Stimulated activated CD4-positive, alpha-beta T cell treated with anti-CD3 and anti-CD28 coated beads, Interleukin-15, amount 100 ng/mL, for 48 hours (primary cell): ENCODE measurements at regions not wholly inside any gene's neighbourhood (a gene's known extent, or its start where the extent isn't known, plus 50 kb on each side); places are given as distances from the start of the nearest gene placed in this dataset.

Experiments used
- DNase-seq, 2 donors: peaks; one replicate each; pipeline ENCODE4 v3.0.0-alpha.2; 2020; ENCODE audit warnings: low read depth in 2 of 2

DNA sequence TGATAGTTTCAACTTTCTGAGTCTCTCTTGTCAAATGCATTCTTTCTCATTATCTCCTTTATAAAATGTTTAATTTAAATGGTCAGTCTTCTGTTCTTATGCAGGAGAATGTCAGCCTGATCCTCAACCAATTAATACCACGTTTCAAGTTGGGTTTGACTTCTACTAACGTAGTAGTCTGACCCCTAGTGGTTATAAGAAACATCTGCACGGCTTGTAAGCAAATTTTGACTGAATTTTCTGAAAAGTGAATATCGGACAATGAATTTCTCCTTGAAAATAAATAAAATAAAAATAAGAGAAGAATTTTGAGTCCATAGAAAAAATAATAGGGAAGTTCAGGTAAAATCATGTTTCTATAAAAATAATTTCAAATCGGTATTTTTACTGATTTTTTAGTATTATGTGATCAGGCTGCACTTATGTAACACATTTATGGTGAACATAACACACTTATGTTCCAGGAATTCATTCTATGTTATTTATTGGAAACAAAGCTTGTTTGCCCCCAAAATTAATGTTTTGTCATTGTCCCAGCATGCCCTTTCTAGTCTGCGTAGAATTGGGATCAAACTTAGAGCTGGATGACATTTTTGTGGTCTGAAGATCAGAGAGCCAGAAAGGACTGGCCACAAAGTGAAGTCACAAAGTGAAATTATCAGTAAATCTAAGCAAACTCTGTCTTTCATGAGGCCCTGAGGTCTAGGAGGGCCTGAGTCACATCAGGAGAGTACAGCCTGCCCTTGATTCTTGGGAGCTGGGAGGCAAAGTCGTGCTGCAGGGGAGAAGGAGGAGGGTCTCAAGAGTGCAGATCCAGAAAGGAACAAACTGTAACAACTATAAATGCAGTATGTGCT, 101.2 kb upstream of the STXBP6 start:
- no peak for DNase-seq

DNA sequence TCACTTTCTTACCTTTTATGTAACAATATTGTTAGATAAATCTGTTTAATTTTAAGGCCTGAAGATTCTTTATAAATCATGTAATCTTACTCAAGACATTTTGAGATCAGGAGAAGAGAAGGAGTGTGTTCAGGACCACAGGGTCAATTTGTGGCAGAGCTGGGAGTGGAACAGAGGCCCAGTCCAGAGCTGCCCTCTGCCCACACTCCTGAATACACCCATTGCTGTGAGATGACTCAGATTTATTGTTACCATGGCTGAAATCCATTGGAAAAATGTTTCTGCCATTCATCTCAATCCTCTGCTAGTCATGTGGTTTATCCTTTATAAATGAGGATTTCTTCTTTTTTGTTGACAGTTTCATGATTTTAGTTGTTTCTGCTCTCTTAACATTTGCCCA, 100.5 kb upstream of the STXBP6 start:
- DNase-seq: no peak

DNA sequence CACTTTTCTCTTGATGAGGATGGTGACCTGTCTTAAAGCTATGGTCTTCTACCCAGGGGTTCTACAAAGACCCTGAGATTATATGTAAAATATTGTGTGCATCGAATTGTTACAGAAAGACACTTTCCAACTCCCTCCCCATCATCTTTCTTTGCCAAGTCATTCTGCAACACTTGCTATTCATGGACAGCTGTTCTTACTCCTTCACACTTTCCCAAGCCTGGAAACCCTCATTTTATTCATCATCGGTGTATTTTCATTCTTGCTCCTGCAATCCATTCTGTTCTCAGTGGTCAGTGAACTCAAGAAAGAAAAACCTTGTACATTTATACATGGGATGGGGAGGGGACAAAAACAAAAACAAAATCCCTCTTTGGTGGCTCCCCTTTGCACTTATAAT, 90.5 kb upstream of the STXBP6 start:
- no peak for DNase-seq

DNA sequence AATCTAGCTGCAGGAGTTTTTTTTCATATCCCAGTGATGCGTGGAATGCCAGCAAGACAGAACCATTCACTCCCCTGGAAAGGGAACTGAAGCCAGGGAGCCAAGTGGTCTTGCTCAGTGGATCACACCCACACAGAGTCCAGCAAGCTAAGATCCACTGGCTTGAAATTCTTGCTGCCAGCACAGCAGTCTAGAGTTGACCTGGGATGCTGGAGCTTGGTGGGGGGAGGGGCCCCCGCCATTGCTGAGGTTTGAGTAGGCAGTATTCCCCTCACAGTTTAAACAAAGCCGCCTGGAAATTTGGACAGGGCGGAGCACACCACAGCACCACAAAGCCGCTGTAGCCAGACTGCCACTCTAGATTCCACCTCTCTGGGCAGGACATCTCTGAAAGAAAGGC, 86.9 kb upstream of the STXBP6 start:
- no peak for DNase-seq

DNA sequence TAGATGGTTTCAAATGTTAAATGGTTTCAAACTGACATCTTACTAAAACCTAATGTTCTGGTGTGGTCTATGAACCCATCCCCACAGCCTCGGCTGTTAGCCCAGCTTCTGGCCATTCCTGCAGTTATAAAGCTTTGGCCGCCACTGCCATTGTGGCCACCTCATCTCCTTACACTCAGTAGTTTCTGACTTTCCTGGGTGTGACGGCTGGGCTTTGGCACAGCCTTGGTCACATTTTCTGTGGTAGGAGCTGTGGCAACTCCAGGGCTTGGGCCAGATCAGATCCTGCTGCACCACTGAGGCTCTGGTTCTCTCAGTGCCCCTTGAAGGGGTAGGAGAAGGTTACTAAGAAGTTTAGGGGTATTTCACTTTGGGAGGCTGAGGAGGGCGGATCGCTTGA, 84.2 kb upstream of the STXBP6 start:
- DNase-seq: no peak

DNA sequence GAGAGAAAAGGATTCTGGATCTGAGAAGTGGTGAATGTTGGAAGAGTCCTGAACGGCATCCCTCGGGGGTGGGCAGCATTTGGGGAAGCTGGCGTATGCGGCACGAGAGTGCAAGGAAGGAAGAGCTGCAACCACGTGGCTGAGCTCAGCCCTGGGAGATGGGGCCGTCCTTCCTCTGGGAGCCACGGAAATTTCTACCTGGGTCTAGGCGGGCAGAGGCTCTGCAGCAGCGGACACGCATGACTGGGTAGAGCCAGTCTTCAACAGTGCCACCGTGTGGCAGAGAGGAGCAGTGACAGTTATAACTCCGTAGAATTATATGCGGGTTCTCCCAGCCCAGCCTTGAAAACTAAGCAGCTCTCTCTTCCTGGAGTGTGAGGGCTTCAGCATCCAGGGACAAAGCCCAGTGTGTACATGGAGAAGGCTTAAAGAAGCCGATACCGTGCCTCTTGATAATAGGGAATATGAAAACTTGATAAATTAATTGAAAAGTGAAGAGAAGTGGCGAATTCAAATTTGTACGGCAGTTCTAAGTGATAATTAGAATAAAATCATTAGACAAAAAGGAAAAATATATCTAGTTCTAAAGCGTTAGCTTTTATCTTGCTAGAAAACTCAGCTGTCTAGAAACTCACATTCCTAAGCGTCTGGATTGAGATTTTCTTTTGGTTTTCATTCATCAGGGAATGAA, 82.9 kb upstream of the STXBP6 start:
- DNase-seq: peak; percentile 5 to 19

DNA sequence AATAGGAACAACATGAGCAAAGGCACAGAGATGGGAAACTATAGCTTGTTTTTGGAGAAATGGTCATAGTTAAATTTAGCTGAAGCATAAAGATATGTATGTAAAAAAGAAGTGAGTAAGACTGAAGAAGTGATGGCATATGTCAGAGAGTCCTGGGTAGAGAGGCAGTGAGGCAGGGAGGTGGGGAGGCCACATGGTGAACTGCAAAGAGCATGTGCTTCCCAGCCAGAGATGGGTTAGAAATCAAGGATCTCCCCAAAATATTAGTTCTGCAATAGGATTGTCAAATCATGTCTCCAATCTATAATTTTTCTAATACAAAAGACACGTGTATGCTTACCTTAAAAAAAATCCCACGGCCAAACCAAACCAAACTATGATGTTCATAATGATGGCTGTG, 82.1 kb upstream of the STXBP6 start:
- no peak for DNase-seq

DNA sequence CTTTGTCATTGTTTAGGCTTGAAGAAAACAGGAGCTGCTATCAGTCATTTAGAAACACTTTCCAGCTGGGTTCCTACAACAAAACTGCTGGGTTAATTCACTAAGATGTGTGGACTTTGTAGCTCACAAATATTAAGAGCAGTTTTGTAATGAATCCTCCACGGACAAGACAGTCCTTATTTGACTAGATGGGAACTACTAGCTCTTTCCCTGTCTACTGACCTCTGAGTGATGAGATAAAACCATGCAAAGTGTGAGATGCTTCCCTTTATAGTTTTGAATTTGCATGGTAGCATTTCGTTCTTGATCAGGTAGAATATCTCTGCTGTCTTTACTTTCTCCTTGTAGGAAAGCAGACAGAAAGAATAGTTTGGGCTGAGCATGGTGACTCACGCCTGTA, 72.9 kb upstream of the STXBP6 start:
- no peak for DNase-seq

DNA sequence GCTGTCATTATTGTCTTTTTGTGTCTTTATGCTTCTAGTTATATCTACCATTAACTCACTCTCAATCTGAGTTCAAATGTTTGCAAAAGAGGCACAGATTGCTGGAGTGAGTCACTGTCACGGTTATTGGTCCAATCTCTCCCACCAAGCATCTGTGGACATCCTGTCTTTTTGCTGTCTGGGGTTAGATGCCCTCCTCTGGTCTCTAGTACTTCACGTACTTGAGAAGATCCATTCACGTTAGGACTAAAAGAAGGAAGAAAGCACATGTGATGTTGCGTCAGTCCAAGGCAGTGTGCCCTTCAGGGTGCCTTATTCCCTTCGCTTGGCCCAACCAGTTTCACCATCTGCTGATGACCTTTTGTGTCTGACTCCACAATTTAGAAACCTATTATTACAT, 72.3 kb upstream of the STXBP6 start:
- DNase-seq: no peak

DNA sequence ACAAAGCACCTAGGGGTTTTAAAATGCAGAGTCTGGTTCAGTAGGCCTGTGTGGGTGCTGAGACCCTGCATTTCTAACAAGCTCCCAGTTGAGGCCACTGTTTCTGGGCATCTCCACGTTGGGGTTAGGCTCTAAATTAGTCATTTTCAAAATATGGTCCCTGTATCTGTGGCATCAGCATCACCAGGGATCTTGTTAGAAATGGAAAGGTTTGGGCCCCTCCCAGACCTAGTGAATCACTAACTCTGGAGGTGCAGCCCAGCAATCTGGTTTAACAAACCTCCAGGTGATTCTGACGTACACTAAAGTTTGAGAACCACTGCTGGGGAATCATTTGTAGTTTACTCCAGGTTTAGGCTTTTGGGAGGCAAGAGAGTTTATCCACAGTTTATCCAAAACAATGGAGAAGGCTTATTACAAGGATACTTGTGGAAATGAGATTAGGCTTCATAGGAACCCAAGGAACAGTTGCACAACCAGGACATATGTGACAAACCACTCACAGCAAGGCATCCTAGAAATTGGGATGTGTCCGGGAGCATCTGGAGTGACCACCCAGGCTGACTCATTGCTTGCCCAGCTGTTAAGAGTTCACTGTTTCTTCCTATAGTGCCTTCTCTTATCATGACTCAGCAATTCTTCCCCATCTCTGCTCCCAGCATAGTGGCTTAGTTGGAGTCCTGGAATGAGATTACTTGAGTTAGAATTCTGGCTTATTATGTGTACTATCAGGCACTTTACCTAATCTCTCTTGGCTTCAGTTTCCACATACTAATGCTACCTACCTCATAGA, 71.6 kb upstream of the STXBP6 start:
- no peak for DNase-seq

DNA sequence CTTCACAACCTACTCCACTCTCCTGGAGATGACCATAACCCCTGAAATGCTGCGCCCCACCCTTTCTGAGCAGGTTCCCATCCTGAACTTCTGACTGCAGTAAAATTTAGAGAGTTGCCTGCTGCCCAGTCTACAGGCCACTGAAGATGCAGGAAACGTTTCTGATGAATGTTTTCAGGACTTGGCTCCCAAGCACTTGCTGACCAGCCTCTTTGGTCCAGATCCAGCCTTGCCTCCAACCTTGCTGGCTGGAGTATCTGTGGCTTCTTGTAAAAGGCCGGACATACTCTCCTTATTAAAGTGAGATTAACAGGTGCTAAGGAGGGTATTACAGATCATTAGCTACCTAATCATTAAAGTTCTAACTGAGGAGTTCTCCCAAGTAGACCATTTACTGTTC, 70.3 kb upstream of the STXBP6 start:
- no peak for DNase-seq

DNA sequence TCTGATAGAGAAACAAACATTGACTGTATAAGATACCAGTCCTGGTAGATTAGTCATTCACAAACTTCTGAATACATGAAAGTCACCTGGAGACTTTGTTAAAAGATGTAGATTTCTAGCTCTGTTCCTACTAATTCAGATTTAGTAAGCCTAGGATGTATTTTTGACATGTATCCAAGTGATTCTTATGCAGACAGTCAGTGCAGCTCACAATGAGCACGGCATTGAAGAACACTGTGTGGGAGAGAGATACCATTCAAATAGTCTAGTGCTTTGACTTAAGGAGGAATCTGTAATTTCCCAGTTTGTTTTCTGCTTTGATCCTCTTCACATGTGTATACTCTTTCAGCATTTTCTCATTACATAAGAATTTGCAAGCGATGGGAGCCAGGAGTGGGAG, 68.7 kb upstream of the STXBP6 start:
- DNase-seq: no peak

DNA sequence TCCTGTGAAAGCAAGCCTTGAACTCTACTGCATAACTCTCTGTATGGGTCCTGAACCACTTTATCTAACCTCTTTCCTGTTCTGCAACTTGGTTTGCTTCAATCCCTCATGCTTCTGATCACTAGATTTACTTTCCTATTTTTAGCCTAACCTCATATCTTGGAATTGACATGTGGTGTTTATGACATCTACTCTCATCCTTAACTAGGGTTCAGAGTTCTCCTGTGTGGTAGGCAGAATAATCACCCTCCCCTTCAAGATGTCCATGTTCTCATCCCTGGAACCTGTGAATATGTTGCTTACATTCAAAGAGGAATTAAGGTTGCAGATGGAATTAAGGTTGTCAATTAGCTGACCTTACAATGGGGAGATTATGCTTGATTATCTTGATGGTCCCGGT, 67.4 kb upstream of the STXBP6 start:
- DNase-seq: no peak

DNA sequence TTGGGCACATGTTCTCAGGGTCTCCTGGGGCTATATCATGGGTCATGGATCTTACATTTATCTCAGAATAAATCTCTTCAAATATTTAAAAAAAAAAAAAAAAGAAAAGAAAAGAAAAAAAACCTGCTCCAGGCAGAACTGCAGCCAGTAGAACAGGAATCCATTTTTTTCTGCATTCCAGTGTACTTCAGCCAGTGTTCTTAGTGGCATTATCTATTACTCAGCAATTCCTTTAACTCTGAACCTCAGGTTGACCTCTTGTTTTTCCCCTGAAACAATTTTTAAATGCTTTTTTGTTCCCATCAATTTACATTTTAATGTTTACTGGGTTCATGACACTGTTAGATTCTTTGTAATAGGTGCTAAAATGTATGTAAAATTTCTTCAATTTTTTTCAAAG, 66.7 kb upstream of the STXBP6 start:
- DNase-seq: no peak

DNA sequence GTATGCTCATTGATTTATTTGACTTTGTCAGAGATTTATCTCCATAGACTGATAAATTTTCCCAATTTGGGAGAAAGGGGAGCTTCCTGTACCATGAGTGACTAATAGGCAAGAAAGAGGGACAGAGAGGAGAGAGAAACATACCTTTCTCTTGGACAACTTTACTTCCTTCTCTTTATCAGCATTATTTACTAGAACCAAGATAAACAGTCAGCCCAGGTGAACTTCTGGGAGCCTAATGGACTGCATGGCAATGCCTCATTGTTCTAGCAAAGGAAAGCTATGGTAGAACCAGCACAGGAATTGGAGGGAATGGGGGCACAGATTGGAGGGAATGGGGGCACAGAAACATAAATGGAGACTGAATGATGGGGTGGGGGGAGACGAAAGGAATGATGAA, 63.4 kb upstream of the STXBP6 start:
- DNase-seq: no peak

DNA sequence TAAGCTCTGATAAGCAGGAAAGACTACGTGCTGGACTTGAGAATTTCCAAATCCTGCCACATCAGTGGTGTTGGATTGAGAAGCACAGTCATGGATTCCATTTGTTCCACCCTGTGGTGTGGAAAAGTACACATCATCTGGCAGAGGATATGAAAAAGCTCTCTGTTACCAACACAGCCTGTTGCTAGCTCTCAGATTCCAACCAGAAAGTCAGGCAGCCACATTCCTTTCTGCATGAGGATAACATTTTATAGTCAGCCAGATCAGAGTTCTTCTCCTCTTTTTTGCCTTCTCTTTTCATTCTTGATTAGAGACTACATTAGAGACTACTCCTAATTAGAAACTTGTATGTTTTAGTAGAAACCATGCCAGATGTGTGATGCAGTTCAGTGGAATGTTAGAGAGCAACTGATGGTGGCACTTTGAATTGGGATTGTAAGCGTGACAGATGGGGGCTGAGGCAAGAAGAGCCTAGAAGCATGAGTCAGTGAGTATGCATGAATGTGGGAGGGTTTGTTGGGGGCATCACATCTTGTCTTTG, 61.2 kb upstream of the STXBP6 start:
- DNase-seq: no peak

DNA sequence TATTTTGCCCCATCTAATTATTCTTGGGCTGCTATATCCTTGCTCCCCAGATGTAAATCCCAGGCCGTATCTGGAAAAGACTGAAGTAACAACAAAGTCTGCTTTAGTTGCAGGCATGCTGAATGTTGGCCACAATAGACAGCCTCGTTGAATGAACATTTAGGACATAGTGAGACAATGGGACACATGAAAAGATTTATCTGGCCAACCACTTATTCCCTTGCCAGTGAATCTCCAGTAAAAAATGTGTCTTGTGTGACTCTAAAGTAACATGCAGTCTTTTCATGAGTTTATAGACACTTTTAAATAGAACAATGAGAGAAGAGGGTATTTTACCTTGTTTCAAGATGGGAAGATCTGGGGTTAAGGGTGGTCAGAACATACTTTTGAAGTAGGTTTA, 60.2 kb upstream of the STXBP6 start:
- no peak for DNase-seq

DNA sequence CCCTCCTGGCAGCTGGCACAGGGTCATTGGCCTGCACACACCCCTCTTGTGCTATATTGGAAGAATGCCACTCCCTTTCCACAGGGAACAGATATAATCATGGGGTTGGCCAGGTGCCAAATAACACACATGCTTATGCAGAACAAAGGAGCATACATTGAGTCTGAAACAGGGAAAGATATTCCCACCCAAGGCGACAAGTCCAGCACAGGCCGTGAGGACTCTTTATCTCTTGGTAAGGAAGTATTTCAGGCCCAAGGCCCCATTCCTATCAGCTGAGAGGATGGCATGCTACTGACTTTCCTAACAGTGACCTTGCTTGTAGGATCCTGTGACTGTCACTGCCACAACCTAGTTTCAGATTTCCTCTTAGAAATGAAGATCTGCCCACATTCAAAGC, 59.0 kb upstream of the STXBP6 start:
- DNase-seq: no peak

DNA sequence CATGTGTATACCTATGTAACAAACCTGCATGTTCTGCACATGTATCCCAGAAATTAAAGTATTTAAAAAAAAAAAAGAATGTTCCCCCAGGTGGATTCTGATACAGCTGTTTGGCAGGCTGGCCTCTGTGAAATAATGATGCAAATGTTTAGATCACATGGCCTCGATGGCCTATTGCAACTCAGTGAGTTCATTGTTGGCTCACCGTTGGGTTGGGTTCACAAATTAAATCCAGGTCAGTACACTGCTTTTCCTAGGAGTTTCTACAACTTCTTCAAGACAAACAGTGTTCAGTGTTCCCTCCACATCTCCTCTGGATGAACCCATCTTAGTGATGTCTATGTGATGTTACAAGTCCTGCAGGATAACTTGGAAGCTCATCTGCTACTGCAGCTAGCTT, 58.3 kb upstream of the STXBP6 start:
- DNase-seq: no peak

DNA sequence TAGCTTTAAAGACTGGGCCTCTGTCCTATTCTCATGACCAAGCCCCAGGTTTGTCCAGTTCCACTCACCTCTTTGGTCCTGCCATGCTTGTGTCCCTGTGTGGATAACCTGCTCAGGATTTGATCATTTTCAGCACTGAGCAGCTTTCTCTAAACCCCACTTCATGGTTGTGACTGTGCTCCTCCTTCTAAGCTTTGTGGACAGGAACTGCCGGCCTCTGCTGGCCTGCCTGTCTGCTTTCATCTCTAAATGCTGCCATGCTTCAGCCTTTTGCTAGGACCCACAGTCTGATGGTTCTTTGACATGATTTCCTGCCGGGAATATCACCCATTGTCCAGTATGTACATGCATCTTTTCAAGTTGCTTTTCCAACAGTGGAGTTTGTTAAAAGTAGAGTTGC, 53.9 kb upstream of the STXBP6 start:
- DNase-seq: no peak

DNA sequence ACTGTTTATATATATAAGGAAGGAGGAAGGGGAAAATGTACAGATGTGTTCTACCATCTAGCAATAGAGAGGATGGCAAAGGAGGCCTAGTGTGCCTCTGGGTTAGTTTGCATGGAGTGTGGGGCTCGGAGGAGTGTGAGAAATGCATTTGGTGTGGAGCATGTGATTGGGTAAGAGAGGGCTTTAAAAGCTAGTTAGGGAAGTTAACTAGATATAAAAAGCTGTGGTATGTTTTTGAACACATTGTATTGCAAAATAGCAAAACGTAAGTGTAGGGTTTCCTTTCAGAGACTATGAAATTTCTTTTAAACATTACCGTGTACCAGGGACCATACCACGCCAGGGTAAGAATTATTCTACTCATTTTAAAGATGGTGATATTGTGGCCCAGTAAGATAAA, 53.3 kb upstream of the STXBP6 start:
- no peak for DNase-seq

DNA sequence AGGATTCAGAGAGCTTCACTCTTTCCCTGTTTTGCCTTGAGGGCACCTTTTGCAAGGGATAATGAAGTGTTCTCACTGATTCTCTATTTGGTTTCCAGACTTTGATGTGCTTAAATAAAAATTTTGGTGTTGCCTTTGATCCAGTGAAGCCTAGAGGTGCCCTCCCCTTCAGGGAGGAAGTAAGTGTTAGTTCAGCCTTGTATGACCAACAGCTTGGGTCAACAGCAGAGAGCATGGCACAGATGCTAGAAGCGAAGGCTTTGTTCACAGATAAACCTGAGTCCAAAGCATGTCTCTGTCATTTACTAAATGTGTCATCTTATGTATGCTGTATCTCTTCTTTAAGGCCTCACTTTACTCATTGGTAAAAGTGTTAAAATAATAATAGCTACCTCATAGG, 52.8 kb upstream of the STXBP6 start:
- no peak for DNase-seq

DNA sequence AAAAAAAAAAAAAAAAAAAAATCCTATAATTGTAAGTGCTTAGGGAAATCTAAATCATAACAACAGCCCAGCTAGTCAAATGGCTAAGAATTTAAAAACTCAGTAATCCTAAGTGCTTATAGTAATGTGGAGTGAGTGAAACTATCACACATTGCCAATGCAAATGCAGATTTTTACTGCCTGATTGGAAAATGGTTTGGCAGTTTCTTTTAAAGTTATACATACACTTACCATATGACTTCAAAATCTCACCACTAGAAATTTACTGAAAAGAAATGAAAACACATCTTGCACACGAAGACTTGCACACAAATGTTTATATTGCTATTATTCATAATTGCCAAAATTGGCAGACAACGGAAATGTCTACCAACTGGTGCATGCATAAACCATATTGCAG, 51.3 kb upstream of the STXBP6 start:
- no peak for DNase-seq
